IMR-90 (cell line): ENCODE measurements at regions not wholly inside any gene's neighbourhood (a gene's known extent, or its start where the extent isn't known, plus 50 kb on each side); places are given as distances from the start of the nearest gene placed in this dataset.

Experiments used
- CEBPB ChIP-seq: IDR thresholded peaks from 2 replicates; pipeline ENCODE4 v1.6.1; 2012; ENCODE audit warnings: low read depth, low read length, improper control_type of control experiment
- FOS ChIP-seq: fragments of 150-350 bp; IDR thresholded peaks from 2 replicates; pipeline ENCODE4 v1.6.1; 2016; ENCODE audit warnings: low read depth, low read length
- POLR2A ChIP-seq: IDR thresholded peaks from 2 replicates; pipeline ENCODE4 v1.6.1; 2012; ENCODE audit warnings: mild to moderate bottlenecking, low read depth, low read length
- RAD21 ChIP-seq: IDR thresholded peaks from 2 replicates; pipeline ENCODE4 v1.6.1; 2012; ENCODE audit warnings: low read length, improper control_type of control experiment
- RCOR1 ChIP-seq: IDR thresholded peaks from 2 replicates; pipeline ENCODE4 v1.6.1; 2012; ENCODE audit warnings: mild to moderate bottlenecking, low read length, improper control_type of control experiment; ENCODE audit not compliant: insufficient replicate concordance
- RFX5 ChIP-seq: IDR thresholded peaks from 2 replicates; pipeline ENCODE4 v1.8.0; 2012; ENCODE audit warnings: low read depth, mild to moderate bottlenecking, low read length, moderate library complexity
- TF ChIP-seq, protein P1 (sequence below): conservative IDR thresholded peaks from 2 replicates; pipeline ENCODE4 v1.5.1; 2012; ENCODE audit warnings: mild to moderate bottlenecking, low read depth, low read length, improper control_type of control experiment

DNA sequence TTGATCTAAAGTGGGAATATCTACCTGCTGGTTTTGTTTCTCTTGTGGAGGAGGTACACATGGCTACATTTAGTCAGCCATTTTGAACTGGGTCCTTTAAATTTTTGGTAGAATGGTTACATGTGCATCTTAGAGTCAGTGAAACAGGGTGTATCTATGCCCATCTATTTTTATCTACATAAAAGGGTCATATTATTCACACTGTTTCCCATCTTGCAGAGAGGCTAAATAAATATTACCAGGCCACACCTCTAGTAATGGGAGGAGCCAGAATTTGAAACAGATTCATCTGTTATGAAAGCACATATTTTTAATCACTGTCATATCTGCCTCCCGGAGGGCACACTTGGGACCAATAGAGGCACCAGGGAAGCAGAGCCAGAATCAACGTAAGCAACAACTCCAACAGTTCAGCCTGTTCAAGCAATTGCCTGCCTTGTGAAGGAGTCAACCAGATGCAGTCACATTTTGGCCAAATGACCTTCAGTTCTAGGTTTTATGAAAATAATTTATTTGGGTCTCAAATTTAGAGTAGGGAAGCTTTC lies 376.8 kb downstream of the TSN start:
- no peak for TF ChIP-seq RAD21
- TF ChIP-seq POLR2A = no peak
- TF ChIP-seq RCOR1 = no peak
- TF ChIP-seq, protein P1, sequence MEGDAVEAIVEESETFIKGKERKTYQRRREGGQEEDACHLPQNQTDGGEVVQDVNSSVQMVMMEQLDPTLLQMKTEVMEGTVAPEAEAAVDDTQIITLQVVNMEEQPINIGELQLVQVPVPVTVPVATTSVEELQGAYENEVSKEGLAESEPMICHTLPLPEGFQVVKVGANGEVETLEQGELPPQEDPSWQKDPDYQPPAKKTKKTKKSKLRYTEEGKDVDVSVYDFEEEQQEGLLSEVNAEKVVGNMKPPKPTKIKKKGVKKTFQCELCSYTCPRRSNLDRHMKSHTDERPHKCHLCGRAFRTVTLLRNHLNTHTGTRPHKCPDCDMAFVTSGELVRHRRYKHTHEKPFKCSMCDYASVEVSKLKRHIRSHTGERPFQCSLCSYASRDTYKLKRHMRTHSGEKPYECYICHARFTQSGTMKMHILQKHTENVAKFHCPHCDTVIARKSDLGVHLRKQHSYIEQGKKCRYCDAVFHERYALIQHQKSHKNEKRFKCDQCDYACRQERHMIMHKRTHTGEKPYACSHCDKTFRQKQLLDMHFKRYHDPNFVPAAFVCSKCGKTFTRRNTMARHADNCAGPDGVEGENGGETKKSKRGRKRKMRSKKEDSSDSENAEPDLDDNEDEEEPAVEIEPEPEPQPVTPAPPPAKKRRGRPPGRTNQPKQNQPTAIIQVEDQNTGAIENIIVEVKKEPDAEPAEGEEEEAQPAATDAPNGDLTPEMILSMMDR = no peak
- TF ChIP-seq FOS = no peak
- no peak for TF ChIP-seq RFX5
- TF ChIP-seq CEBPB = no peak
